ENCODE measurements at regions not wholly inside any gene's neighbourhood (a gene's known extent, or its start where the extent isn't known, plus 50 kb on each side); places are given as distances from the start of the nearest gene placed in this dataset.

DNA sequence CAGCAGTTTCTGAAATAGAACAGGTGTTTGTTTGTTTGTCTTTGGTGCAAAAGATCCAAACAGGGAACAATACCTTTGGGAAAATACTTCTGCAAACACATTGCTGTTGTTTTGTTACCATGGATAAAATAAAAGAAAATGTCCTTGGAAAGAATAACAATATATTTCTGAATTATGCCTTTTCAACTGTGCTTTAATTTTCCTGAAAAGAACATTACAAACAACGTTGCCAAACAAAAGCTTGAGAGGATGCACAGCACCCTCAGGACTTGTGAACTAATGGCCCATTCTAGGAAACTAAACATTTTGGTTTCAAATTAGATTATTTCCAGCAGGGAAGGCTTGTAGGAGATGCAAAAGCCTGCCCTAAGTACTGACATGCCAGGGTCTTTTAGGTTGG lies 967.2 kb downstream of the TLE4 start:
- TF ChIP-seq, protein P1, sequence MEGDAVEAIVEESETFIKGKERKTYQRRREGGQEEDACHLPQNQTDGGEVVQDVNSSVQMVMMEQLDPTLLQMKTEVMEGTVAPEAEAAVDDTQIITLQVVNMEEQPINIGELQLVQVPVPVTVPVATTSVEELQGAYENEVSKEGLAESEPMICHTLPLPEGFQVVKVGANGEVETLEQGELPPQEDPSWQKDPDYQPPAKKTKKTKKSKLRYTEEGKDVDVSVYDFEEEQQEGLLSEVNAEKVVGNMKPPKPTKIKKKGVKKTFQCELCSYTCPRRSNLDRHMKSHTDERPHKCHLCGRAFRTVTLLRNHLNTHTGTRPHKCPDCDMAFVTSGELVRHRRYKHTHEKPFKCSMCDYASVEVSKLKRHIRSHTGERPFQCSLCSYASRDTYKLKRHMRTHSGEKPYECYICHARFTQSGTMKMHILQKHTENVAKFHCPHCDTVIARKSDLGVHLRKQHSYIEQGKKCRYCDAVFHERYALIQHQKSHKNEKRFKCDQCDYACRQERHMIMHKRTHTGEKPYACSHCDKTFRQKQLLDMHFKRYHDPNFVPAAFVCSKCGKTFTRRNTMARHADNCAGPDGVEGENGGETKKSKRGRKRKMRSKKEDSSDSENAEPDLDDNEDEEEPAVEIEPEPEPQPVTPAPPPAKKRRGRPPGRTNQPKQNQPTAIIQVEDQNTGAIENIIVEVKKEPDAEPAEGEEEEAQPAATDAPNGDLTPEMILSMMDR (IDR thresholded peaks at IDR 0.05) = no peak
- TF ChIP-seq EZH2 (IDR thresholded peaks at IDR 0.05) = no peak

Data from neural progenitor cell (in vitro differentiated cells).